Kidney epithelial cell (primary cell): ENCODE measurements at regions not wholly inside any gene's neighbourhood (a gene's known extent, or its start where the extent isn't known, plus 50 kb on each side); places are given as distances from the start of the nearest gene placed in this dataset.

ENCODE experiments used
- DNase-seq: peaks from one replicate; pipeline ENCODE4 v3.0.0-alpha.2; 2010; ENCODE audit warnings: low read depth
- H3K27me3 ChIP-seq: 2 replicates; pipeline ENCODE4 v1.6.0; 2011; ENCODE audit warnings: low read length; ENCODE audit not compliant: control insufficient read depth, insufficient read depth
- H3K36me3 ChIP-seq: 2 replicates; pipeline ENCODE4 v1.5.1; 2011; ENCODE audit warnings: low read length; ENCODE audit not compliant: control insufficient read depth, insufficient read depth
- H3K4me3 ChIP-seq: 2 replicates; pipeline ENCODE4 v1.5.1; 2011; ENCODE audit warnings: low read depth, mild to moderate bottlenecking, control low read depth, low read length
- TF ChIP-seq, protein P1 (sequence below): IDR thresholded peaks from 2 replicates; pipeline ENCODE4 v1.5.1; 2011; ENCODE audit warnings: mild to moderate bottlenecking, moderate library complexity, low read length, control low read depth, inconsistent platforms; ENCODE audit not compliant: insufficient read depth, poor library complexity, severe bottlenecking

DNA sequence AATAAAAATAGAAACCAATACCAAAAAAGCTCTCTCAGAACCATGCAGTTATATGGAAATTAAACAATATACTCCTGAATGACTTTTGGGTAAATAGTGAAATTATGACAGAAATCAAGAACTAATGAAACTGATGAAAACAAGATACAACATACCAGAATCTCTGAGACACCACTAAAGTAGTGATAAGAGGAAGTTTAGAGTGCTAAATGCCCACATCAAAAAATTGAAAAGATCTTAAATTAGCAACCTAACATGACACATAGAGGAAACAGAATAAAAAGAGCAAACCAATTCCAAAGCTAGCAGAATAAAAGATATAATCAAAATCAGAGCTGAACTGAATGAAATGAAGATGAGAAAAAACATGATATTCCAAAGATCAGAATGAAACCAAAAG is 430.9 kb downstream of the LTN1 start:
- H3K4me3 ChIP-seq, result no peak overlapping the region
- no peaks in the 10 kb centered on the region for H3K36me3 ChIP-seq
- TF ChIP-seq, protein P1, sequence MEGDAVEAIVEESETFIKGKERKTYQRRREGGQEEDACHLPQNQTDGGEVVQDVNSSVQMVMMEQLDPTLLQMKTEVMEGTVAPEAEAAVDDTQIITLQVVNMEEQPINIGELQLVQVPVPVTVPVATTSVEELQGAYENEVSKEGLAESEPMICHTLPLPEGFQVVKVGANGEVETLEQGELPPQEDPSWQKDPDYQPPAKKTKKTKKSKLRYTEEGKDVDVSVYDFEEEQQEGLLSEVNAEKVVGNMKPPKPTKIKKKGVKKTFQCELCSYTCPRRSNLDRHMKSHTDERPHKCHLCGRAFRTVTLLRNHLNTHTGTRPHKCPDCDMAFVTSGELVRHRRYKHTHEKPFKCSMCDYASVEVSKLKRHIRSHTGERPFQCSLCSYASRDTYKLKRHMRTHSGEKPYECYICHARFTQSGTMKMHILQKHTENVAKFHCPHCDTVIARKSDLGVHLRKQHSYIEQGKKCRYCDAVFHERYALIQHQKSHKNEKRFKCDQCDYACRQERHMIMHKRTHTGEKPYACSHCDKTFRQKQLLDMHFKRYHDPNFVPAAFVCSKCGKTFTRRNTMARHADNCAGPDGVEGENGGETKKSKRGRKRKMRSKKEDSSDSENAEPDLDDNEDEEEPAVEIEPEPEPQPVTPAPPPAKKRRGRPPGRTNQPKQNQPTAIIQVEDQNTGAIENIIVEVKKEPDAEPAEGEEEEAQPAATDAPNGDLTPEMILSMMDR, result no peak
- DNase-seq, result no peak
- H3K27me3 ChIP-seq, result no peaks in the 10 kb centered on the region

DNA sequence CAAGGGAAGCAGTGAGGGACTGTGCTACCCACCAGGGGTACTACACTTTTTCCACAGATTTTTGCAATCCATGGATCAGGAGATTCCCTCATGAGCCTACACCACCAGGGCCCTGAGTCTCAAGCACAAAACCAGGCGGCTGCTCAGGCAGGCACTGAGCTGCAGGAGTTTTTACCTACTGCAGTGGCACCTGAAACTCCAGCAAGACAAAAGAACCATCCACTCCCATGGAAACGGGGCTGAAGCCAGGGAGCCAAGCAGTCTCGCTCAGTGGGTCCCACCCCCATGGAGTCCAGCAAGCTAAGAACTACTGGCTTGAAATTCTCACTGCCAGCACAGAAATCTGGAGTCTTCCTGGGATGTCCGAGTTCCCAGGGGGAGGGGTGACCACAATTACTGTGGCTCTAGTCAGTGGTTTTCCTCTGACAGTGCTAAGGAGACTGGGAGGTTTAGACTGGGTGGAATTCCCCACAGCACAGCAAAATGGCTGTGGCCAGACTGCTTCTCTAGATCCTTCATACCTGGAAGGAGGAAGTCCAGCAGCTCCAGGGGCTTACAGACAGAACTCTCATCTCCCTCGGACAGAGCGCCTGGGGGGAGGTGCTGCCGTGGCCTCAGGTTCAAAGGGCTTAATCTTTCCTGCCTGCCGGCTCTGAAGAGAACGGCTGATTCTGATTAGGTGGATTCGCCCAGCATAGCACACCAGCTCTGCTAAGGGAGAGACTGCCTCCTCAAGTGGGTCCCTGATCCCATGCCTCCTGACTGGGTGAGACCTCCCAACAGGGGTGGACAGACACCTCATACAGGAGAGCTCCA is 437.8 kb downstream of the LTN1 start:
- TF ChIP-seq, protein P1, result no peak
- DNase-seq, result no peak
- H3K4me3 ChIP-seq, result no peak overlapping the region
- H3K27me3 ChIP-seq, result no peaks in the 10 kb centered on the region
- H3K36me3 ChIP-seq, result no peaks in the 10 kb centered on the region

DNA sequence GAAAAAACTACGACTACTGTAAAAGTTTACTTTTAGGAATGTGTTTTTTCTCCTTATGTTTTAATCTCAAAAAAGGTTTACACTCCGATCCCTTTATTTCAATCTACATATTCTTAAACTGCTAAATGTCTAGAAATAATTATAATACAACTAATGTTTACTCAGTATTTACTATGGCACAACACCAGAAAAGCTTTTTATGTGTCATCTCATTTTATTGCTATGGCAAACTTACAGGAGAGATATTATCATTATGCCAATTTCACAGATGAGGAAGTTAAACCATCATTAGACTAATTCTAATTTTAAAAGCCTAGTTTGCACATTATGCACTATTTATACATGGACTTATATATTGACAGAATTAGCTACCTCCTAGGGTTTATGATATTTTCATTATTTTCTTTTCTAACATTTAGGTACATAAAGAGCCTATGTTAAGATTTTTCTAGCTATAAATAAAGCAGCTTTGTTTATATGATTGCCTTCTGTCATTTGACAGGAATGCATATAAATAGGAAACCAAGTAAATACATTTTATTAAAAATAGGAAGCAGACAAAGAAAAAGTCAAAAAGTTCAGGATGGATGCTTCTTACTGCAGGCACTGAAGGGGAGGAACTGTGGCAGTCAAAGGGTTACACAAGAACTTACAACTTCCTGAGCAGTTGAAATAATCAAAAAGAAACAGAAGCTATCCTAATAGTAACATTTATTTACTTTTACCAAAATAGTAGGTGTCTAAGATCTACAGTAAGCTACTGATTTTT is 442.4 kb downstream of the LTN1 start:
- DNase-seq, result no peak
- TF ChIP-seq, protein P1, result no peak
- Histone ChIP-seq H3K36me3 (no peaks in the 10 kb centered on the region), H3K27me3 (no peaks in the 10 kb centered on the region), H3K4me3 (no peak overlapping the region)

DNA sequence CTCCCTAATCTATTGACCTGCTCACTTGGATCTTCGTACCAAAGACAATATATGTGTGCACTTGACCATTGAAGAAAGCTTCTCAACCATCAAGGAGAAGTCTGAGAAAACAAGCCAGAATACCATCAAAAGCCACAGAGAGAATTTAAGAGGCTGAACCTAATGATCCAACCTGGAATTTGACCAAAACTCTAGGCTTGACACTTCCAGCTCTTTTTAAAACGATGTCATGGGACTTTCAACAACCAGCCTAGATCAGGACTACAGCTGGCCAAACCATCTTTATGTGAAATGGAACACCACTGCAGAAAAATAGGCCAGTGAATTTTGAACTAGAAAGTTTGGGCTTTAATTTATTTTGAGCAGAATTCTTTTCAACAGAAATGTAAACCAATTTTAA is 444.4 kb downstream of the LTN1 start:
- no peak for DNase-seq
- TF ChIP-seq, protein P1, result no peak
- no peaks in the 10 kb centered on the region for H3K36me3 ChIP-seq
- H3K4me3 ChIP-seq, result no peak overlapping the region
- no peaks in the 10 kb centered on the region for H3K27me3 ChIP-seq

DNA sequence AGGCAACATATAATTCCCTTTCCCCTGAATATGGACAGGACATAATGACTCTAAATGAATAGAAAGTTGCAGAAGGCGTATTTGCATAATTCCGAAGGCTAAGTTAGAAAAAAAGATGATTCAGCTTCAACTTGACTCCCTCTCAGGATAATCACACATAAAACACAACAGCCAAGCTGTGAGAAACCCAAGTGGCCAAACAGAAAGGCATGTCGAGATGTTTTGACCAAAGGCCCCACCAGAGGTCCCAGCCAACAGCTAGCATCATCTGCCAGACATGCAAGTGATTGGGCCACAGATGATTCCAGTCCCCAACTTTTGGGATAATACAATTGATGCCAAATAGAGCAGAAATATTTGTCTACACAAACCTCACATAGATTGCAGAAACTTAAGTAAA is 444.9 kb downstream of the LTN1 start:
- no peaks in the 10 kb centered on the region for H3K27me3 ChIP-seq
- H3K36me3 ChIP-seq, result no peaks in the 10 kb centered on the region
- H3K4me3 ChIP-seq, result no peak overlapping the region
- DNase-seq, result no peak
- TF ChIP-seq, protein P1, result no peak
